A673 (cell line): ENCODE measurements at regions not wholly inside any gene's neighbourhood (a gene's known extent, or its start where the extent isn't known, plus 50 kb on each side); places are given as distances from the start of the nearest gene placed in this dataset.

Experiments
- BruUV-seq: library from RNA; stranded (reverse); fragments of 400-500 nt; replicated peaks from 2 replicates; lab custom pipeline; 2021; lab: Mats Ljungman, UMichigan
- CTCF ChIA-PET: fragments of 300-600 bp; sonication (Branson Sonifier 250); formaldehyde crosslinking; loops from one replicate; lab custom pipeline; 2022; ENCODE audit warnings: antibody characterized with exemption; lab: Charles Lee
- POLR2A ChIA-PET: fragments of 300-600 bp; sonication (Branson Sonifier 250); formaldehyde crosslinking; loops from one replicate; lab custom pipeline; 2022; ENCODE audit warnings: antibody characterized with exemption; ENCODE audit not compliant: low non-redundant PET; lab: Charles Lee
- DNase-seq: peaks from one replicate; pipeline ENCODE4 v3.0.0-alpha.2; 2015; ENCODE audit warnings: low spot score
- H3K27ac ChIP-seq: fragments of 200-600 bp; sonication (generic); 2 replicates; pipeline ENCODE4 v1.5.1; 2016; ENCODE audit warnings: mixed run types, low read depth, mild to moderate bottlenecking, mixed read lengths, antibody characterized with exemption, low read length; ENCODE audit not compliant: poor library complexity, severe bottlenecking
- H3K27me3 ChIP-seq: fragments of 200-600 bp; sonication (generic); replicated peaks from 2 replicates; pipeline ENCODE4 v1.6.1; 2017; ENCODE audit warnings: mixed run types, low read depth, mild to moderate bottlenecking, mixed read lengths, antibody characterized with exemption, low read length; ENCODE audit not compliant: insufficient read depth, poor library complexity
- H3K36me3 ChIP-seq: fragments of 200-600 bp; sonication (generic); 2 replicates; pipeline ENCODE4 v1.6.1; 2016; ENCODE audit warnings: mixed run types, mild to moderate bottlenecking, mixed read lengths, antibody characterized with exemption, low read length; ENCODE audit not compliant: insufficient read depth, poor library complexity, severe bottlenecking
- H3K4me1 ChIP-seq: fragments of 200-600 bp; sonication (generic); 2 replicates; pipeline ENCODE4 v1.6.1; 2017; ENCODE audit warnings: mixed run types, mild to moderate bottlenecking, mixed read lengths, antibody characterized with exemption, low read length; ENCODE audit not compliant: insufficient read depth, poor library complexity, severe bottlenecking
- H3K4me3 ChIP-seq: fragments of 200-600 bp; sonication (generic); 2 replicates; pipeline ENCODE4 v1.5.1; 2016; ENCODE audit warnings: low read depth, mixed run types, mild to moderate bottlenecking, mixed read lengths, low read length; ENCODE audit not compliant: poor library complexity, severe bottlenecking
- H3K9me3 ChIP-seq: fragments of 200-600 bp; sonication (generic); 2 replicates; pipeline ENCODE4 v1.6.1; 2016; ENCODE audit warnings: mixed run types, low read depth, mild to moderate bottlenecking, mixed read lengths, antibody characterized with exemption, low read length; ENCODE audit not compliant: poor library complexity, severe bottlenecking
- CTCF ChIP-seq: fragments of 300-800, 200-600 bp; sonication (generic); conservative IDR thresholded peaks from 2 replicates; pipeline ENCODE4 v1.5.1; 2017; ENCODE audit warnings: low read depth, mild to moderate bottlenecking, antibody characterized with exemption, low read length, moderate library complexity, mixed read lengths
- EZH2 ChIP-seq: fragments of 200-600 bp; sonication (generic); IDR thresholded peaks from 2 replicates; pipeline ENCODE4 v1.6.1; 2017; ENCODE audit warnings: borderline replicate concordance, low read depth, mild to moderate bottlenecking, mixed read lengths, antibody characterized with exemption, low read length; ENCODE audit not compliant: poor library complexity, severe bottlenecking
- intact Hi-C: fragments of 100-400 bp; cut with micrococcal nuclease; formaldehyde crosslinking; loops from one replicate; pipeline ENCODE4 v1.10.0; 2022; ENCODE audit not compliant: unreplicated experiment

- no TSS peak for BruUV-seq
- POLR2A ChIA-PET: no interaction called here
- Histone ChIP-seq H3K4me3 (no peak overlapping the region), H3K27ac (no peak overlapping the region), H3K4me1 (no peaks in the 10 kb centered on the region), H3K27me3 (peaks cover 30% of the 10 kb centered on the region), H3K36me3 (no peaks in the 10 kb centered on the region), H3K9me3 (no peaks in the 10 kb centered on the region)
- intact Hi-C loops: no loop called here
- TF ChIP-seq CTCF: no peak
- no peak for TF ChIP-seq EZH2
- no peak for DNase-seq
- CTCF ChIA-PET: no interaction called here
These were observed 313.5 kb upstream of the RARB start for GRCh38 chr3:25114532-25114931.

GRCh38 chr3:25117005-25117593 lies 311.0 kb upstream of the RARB start:
- Histone ChIP-seq H3K4me3 (no peak overlapping the region), H3K36me3 (no peaks in the 10 kb centered on the region), H3K27ac (no peak overlapping the region), H3K9me3 (no peaks in the 10 kb centered on the region), H3K4me1 (no peaks in the 10 kb centered on the region), H3K27me3 (peaks cover 16% of the 10 kb centered on the region)
- intact Hi-C loops: no loop called here
- no peak for TF ChIP-seq EZH2
- ChIA-PET POLR2A (no interaction called here), CTCF (no interaction called here)
- DNase-seq: no peak
- no TSS peak for BruUV-seq

GRCh38 chr3:25119682-25120081 lies 308.4 kb upstream of the RARB start:
- Histone ChIP-seq H3K4me3 (no peak overlapping the region), H3K9me3 (no peaks in the 10 kb centered on the region), H3K27ac (no peak overlapping the region), H3K36me3 (no peaks in the 10 kb centered on the region), H3K4me1 (no peaks in the 10 kb centered on the region), H3K27me3 (peaks cover 4% of the 10 kb centered on the region)
- BruUV-seq: no TSS peak
- intact Hi-C loops: no loop called here
- ChIA-PET CTCF (no interaction called here), POLR2A (no interaction called here)
- TF ChIP-seq CTCF: no peak
- TF ChIP-seq EZH2: no peak
- DNase-seq: no peak

GRCh38 chr3:25120665-25121064 lies 307.4 kb upstream of the RARB start:
- ChIA-PET CTCF (no interaction called here), POLR2A (no interaction called here)
- no peaks in the 10 kb centered on the region for H3K36me3 ChIP-seq
- H3K27me3 ChIP-seq: peaks cover 4% of the 10 kb centered on the region
- no peaks in the 10 kb centered on the region for H3K9me3 ChIP-seq
- TF ChIP-seq EZH2: no peak
- TF ChIP-seq CTCF: no peak
- intact Hi-C loops: no loop called here
- H3K4me1 ChIP-seq: no peaks in the 10 kb centered on the region
- BruUV-seq: no TSS peak
- no peak overlapping the region for H3K27ac ChIP-seq
- DNase-seq: no peak
- no peak overlapping the region for H3K4me3 ChIP-seq
